ENCODE measurements at regions not wholly inside any gene's neighbourhood (a gene's known extent, or its start where the extent isn't known, plus 50 kb on each side); places are given as distances from the start of the nearest gene placed in this dataset.

GRCh38 chr12:78580296-78580695, 284.3 kb upstream of the SYT1 start:
- Mint-ChIP-seq H3K27ac (no peak overlapping the region), H3K27me3 (no peaks in the 10 kb centered on the region), H3K9me3 (ENCODE audit: low read depth) (peaks cover 9% of the 10 kb centered on the region), H3K4me3 (ENCODE audit: low read depth) (no peak overlapping the region), H3K4me1 (ENCODE audit: low read depth) (no peaks in the 10 kb centered on the region), H3K36me3 (ENCODE audit: insufficient read depth) (no peaks in the 10 kb centered on the region)
- DNase-seq (ENCODE audit: low spot score, unreplicated experiment), result no peak
- TF ChIP-seq, protein P1, sequence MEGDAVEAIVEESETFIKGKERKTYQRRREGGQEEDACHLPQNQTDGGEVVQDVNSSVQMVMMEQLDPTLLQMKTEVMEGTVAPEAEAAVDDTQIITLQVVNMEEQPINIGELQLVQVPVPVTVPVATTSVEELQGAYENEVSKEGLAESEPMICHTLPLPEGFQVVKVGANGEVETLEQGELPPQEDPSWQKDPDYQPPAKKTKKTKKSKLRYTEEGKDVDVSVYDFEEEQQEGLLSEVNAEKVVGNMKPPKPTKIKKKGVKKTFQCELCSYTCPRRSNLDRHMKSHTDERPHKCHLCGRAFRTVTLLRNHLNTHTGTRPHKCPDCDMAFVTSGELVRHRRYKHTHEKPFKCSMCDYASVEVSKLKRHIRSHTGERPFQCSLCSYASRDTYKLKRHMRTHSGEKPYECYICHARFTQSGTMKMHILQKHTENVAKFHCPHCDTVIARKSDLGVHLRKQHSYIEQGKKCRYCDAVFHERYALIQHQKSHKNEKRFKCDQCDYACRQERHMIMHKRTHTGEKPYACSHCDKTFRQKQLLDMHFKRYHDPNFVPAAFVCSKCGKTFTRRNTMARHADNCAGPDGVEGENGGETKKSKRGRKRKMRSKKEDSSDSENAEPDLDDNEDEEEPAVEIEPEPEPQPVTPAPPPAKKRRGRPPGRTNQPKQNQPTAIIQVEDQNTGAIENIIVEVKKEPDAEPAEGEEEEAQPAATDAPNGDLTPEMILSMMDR (IDR thresholded peaks at IDR 0.05; ENCODE audit: unreplicated experiment), result no peak

- H3K27ac Mint-ChIP-seq, result no peak overlapping the region
- no peaks in the 10 kb centered on the region for H3K36me3 Mint-ChIP-seq (ENCODE audit: insufficient read depth)
- peaks cover 15% of the 10 kb centered on the region for H3K9me3 Mint-ChIP-seq (ENCODE audit: low read depth)
- H3K4me3 Mint-ChIP-seq (ENCODE audit: low read depth), result no peak overlapping the region
- no peaks in the 10 kb centered on the region for H3K4me1 Mint-ChIP-seq (ENCODE audit: low read depth)
- DNase-seq (ENCODE audit: low spot score, unreplicated experiment), result no peak
- H3K27me3 Mint-ChIP-seq, result no peaks in the 10 kb centered on the region
- TF ChIP-seq, protein P1 (IDR thresholded peaks at IDR 0.05; ENCODE audit: unreplicated experiment), result peak; percentile 39
These were observed 279.9 kb upstream of the SYT1 start for GRCh38 chr12:78584695-78585094.

DNA sequence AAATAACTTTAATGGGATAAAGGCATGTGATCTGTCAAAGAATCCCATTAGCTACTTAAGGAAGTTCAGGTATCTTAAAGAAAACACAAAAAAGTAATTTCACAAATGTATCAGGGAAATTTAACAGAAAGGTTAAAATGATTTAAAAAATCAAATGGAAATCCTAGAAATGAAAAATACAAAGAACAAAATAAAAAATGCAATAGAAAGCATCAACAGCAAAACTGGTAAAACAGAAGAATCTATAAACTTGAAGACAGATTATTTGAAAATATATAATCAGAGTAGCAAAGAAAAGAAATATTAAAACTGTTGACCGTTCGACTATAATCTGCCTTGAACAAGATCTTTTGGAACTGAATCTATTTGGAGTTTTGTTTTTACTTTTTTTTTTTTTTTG, 279.4 kb upstream of the SYT1 start:
- no peaks in the 10 kb centered on the region for H3K36me3 Mint-ChIP-seq (ENCODE audit: insufficient read depth)
- H3K9me3 Mint-ChIP-seq (ENCODE audit: low read depth), result peaks cover 15% of the 10 kb centered on the region
- no peak for DNase-seq (ENCODE audit: low spot score, unreplicated experiment)
- no peaks in the 10 kb centered on the region for H3K4me1 Mint-ChIP-seq (ENCODE audit: low read depth)
- no peak overlapping the region for H3K4me3 Mint-ChIP-seq (ENCODE audit: low read depth)
- TF ChIP-seq, protein P1 (IDR thresholded peaks at IDR 0.05; ENCODE audit: unreplicated experiment), result no peak
- H3K27ac Mint-ChIP-seq, result no peak overlapping the region
- H3K27me3 Mint-ChIP-seq, result no peaks in the 10 kb centered on the region

DNA sequence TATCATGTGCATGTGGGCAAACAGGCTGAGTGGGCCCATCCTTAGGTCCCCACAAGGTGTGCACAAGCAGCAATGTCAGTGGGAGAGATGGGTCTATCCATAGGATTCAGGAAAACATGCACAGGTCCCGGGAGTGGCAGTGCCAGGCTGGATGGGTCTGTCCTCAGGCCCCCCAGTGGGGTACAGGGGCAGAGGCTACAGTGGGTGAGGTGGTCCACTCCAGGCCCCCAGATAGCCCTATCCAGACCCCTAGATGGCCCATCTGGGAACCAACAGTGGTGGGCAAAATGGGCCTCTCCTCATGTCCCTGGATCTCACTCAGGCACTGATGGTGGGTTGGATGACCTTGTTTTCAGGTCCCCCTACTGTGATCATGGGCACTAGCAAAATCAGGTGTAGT, 277.8 kb upstream of the SYT1 start:
- Mint-ChIP-seq H3K36me3 (ENCODE audit: insufficient read depth) (no peaks in the 10 kb centered on the region), H3K27me3 (no peaks in the 10 kb centered on the region)

GRCh38 chr12:78599366-78599765, 265.2 kb upstream of the SYT1 start:
- Mint-ChIP-seq H3K27ac (no peak overlapping the region), H3K4me3 (ENCODE audit: low read depth) (no peak overlapping the region), H3K9me3 (ENCODE audit: low read depth) (peaks cover 17% of the 10 kb centered on the region), H3K27me3 (no peaks in the 10 kb centered on the region), H3K4me1 (ENCODE audit: low read depth) (no peaks in the 10 kb centered on the region), H3K36me3 (ENCODE audit: insufficient read depth) (no peaks in the 10 kb centered on the region)
- DNase-seq (ENCODE audit: low spot score, unreplicated experiment), result no peak
- TF ChIP-seq, protein P1 (IDR thresholded peaks at IDR 0.05; ENCODE audit: unreplicated experiment), result no peak

More for the DNA sequence above, 277.8 kb upstream of the SYT1 start:
- no peak overlapping the region for H3K4me3 Mint-ChIP-seq (ENCODE audit: low read depth)
- TF ChIP-seq, protein P1 (IDR thresholded peaks at IDR 0.05; ENCODE audit: unreplicated experiment), result no peak
- peaks cover 15% of the 10 kb centered on the region for H3K9me3 Mint-ChIP-seq (ENCODE audit: low read depth)
- DNase-seq (ENCODE audit: low spot score, unreplicated experiment), result no peak
- H3K4me1 Mint-ChIP-seq (ENCODE audit: low read depth), result no peaks in the 10 kb centered on the region
- no peak overlapping the region for H3K27ac Mint-ChIP-seq
